Activated CD4-positive, alpha-beta memory T cell treated with anti-CD3 and anti-CD28 coated beads for 36 hours (primary cell): ENCODE measurements at regions not wholly inside any gene's neighbourhood (a gene's known extent, or its start where the extent isn't known, plus 50 kb on each side); places are given as distances from the start of the nearest gene placed in this dataset.

Experiments used
- CTCF ChIA-PET: fragments of 350-600 bp; sonication (Branson Sonifier 250); formaldehyde crosslinking; loops from one replicate; lab custom pipeline; 2021; ENCODE audit warnings: antibody characterized with exemption, inconsistent platforms; lab: Charles Lee
- POLR2A ChIA-PET: fragments of 350-600 bp; sonication (Branson Sonifier 250); formaldehyde crosslinking; loops from one replicate; lab custom pipeline; 2021; ENCODE audit warnings: antibody characterized with exemption; lab: Charles Lee
- DNase-seq: peaks from one replicate; pipeline ENCODE4 v3.0.0-alpha.2; 2020
- H3K27ac Mint-ChIP-seq: one replicate; pipeline ENCODE4 v1.8.0; 2021; ENCODE audit warnings: mixed read lengths
- H3K27me3 Mint-ChIP-seq: one replicate; pipeline ENCODE4 v1.8.0; 2021; ENCODE audit warnings: mixed read lengths
- H3K36me3 Mint-ChIP-seq: one replicate; pipeline ENCODE4 v1.8.0; 2021; ENCODE audit warnings: mixed read lengths
- H3K4me1 Mint-ChIP-seq: one replicate; pipeline ENCODE4 v1.8.0; 2021; ENCODE audit warnings: low read depth, mixed read lengths
- H3K4me3 Mint-ChIP-seq: one replicate; pipeline ENCODE4 v1.8.0; 2021; ENCODE audit warnings: mild to moderate bottlenecking, mixed read lengths
- H3K9me3 Mint-ChIP-seq: one replicate; pipeline ENCODE4 v1.8.0; 2021; ENCODE audit warnings: mixed read lengths
- intact Hi-C: fragments of 100-400 bp; cut with micrococcal nuclease; formaldehyde crosslinking; loops from one replicate; pipeline ENCODE4 v1.15.1; 2023

DNA sequence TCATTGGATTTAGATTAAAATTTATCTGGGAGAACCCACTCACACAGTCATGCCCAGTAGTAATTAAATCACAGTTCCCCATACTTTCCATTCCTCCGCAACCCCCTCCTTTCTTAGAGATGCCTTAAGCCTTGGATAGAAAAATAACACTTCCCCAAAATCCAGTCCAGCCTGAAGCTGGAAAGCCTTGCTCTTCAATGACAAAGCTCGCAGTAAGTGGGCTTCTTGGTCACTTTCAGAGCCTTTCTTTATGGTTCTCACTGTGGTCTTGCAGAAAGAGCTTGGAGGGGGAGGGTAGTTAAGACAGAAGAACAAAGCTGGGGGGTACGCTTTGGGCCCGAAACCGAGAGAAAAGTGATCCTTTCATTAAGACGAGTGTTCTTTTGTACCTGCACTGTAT is 802.1 kb upstream of the POU3F3 start:
- no peak for DNase-seq
- H3K4me1 Mint-ChIP-seq: no peaks in the 10 kb centered on the region
- no peaks in the 10 kb centered on the region for H3K27me3 Mint-ChIP-seq
- H3K27ac Mint-ChIP-seq: no peak overlapping the region
- H3K9me3 Mint-ChIP-seq: peaks cover 8% of the 10 kb centered on the region
- H3K36me3 Mint-ChIP-seq: no peaks in the 10 kb centered on the region
- intact Hi-C loops: no loop called here
- POLR2A ChIA-PET: no interaction called here
- CTCF ChIA-PET: no interaction called here
- H3K4me3 Mint-ChIP-seq: no peak overlapping the region

DNA sequence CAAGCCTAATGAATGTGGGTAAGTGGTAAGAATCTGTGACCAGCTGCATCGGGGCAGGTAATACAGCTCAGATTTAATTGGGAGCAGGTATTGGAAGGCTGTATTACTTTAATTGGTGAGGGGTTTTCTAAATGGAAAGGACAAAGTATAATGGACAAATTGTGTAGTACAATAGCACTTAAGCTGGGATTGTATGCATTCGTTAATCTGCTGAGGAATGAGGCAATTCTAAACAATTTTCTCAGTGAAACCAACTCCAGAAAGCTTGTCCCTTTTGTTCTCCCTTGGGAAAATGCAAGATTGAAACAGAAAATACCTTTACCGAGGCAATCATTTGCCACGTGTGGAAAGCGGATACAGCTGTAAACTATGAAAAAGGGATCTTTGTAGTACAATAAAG is 801.6 kb upstream of the POU3F3 start:
- no peaks in the 10 kb centered on the region for H3K36me3 Mint-ChIP-seq
- H3K4me1 Mint-ChIP-seq: no peaks in the 10 kb centered on the region
- H3K27me3 Mint-ChIP-seq: no peaks in the 10 kb centered on the region
- no peak overlapping the region for H3K27ac Mint-ChIP-seq
- H3K4me3 Mint-ChIP-seq: no peak overlapping the region
- H3K9me3 Mint-ChIP-seq: peaks cover 8% of the 10 kb centered on the region
- ChIA-PET POLR2A (no interaction called here), CTCF (no interaction called here)
- intact Hi-C loops: no loop called here
- no peak for DNase-seq

DNA sequence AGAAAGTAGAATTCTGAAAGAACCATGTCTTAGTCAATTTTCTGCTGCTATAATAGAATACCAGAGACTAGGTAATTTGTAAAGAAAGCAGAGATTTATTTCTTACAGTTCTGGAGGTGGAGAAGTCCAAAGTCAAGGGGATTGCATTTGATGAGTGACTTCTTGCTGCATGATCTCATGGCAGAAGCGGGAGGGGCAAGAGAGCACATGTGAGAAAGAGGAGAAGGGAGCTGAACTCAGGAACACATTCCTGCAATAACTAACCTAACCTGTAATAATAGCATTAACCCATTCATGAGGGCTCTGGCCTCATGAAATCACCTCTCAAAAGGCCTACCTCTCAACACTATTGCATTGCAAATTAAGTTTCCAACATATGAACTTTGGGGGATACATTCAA is 797.5 kb upstream of the POU3F3 start:
- intact Hi-C loops: no loop called here
- Mint-ChIP-seq H3K4me3 (no peak overlapping the region), H3K27ac (no peak overlapping the region)

DNA sequence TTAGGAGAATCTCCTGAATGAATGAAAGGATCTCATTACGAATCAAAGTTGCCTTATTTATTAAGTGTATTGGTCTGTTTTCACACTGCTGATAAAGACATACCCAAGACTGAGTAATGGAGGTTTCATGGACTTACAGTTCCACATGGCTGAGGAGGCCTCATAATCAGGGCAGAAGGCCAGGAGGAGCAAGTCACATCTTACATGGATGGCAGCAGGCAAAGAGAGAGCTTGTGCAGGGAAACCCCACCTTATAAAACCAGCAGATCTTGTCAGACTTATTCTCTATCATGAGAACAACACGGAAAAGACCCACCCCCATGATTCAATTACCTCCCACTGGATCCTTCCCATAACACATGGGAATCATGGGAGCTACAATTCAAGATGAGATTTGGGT is 785.2 kb upstream of the POU3F3 start:
- no peak overlapping the region for H3K4me3 Mint-ChIP-seq
- no peaks in the 10 kb centered on the region for H3K36me3 Mint-ChIP-seq
- DNase-seq: no peak
- H3K27me3 Mint-ChIP-seq: no peaks in the 10 kb centered on the region
- CTCF ChIA-PET: no interaction called here
- no peaks in the 10 kb centered on the region for H3K4me1 Mint-ChIP-seq
- POLR2A ChIA-PET: no interaction called here
- no peak overlapping the region for H3K27ac Mint-ChIP-seq
- peaks cover 10% of the 10 kb centered on the region for H3K9me3 Mint-ChIP-seq
- intact Hi-C loops: no loop called here

More for the DNA sequence above, 797.5 kb upstream of the POU3F3 start:
- no peak for DNase-seq
- peaks cover 15% of the 10 kb centered on the region for H3K9me3 Mint-ChIP-seq
- no peaks in the 10 kb centered on the region for H3K36me3 Mint-ChIP-seq
- POLR2A ChIA-PET: no interaction called here
- H3K27me3 Mint-ChIP-seq: no peaks in the 10 kb centered on the region
- no peaks in the 10 kb centered on the region for H3K4me1 Mint-ChIP-seq
- CTCF ChIA-PET: no interaction called here

DNA sequence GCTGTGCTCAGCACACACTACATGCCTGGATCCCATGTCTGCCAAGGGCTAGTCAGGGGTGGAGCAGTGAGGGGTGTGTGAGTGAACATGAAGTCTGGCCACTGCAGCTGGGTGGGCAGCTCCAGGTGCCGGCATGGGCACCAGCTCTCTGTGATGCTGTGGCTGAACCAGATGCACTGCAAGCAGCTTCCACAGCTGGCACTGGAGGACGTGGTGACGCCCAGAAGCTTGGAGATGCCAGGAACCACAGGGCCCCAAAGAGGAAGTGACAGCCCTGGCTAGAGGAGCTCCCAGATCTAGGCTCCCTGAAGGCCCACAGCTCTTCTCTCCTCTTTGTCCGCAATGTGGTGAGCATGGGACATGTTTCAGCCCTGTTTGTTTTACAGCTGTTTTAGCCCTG is 776.3 kb upstream of the POU3F3 start:
- Mint-ChIP-seq H3K27me3 (no peaks in the 10 kb centered on the region), H3K4me3 (no peak overlapping the region), H3K9me3 (peaks cover 11% of the 10 kb centered on the region), H3K36me3 (no peaks in the 10 kb centered on the region), H3K4me1 (no peaks in the 10 kb centered on the region), H3K27ac (no peak overlapping the region)
- ChIA-PET CTCF (no interaction called here), POLR2A (no interaction called here)
- no peak for DNase-seq
- intact Hi-C loops: no loop called here

DNA sequence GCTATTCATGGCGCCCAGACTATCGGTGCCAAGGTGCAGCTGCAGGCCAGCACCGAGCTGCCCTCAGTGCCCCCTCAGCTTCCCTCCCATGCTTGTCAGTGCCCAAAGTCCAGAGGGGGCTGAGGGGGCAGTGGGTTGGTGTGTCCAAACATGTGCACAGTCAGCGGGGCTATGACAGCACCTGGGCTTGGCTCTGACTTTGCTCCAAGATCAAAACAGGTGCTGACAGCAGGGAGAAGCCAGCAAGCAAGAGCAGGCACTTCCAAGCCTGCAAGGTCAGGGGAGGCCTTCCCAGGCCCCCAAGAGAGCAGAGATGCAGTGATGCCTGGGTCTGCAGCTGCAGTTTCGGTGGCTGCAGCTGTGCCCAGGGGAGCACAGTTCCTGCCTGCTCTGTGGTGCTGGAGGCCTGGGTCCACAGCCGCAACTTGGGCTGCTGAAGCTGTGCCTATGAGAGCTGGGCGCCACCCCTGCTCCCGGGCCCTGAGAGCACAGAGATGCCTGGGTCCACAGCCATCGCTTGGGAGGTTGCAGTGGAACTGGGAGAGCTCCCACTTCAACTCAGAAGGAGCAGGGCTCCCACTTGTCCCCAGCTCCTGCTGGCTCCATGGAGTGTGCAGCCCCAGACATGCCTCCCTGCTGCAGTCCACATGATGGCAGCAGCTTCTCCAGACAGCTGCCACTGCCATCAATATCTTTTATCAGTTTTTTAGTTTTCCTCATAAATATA is 775.3 kb upstream of the POU3F3 start:
- intact Hi-C loops: no loop called here
- H3K9me3 Mint-ChIP-seq: peaks cover 15% of the 10 kb centered on the region
- H3K36me3 Mint-ChIP-seq: no peaks in the 10 kb centered on the region
- no peak for DNase-seq
- H3K4me1 Mint-ChIP-seq: no peaks in the 10 kb centered on the region
- no peak overlapping the region for H3K27ac Mint-ChIP-seq
- POLR2A ChIA-PET: no interaction called here
- no peak overlapping the region for H3K4me3 Mint-ChIP-seq
- no peaks in the 10 kb centered on the region for H3K27me3 Mint-ChIP-seq
- CTCF ChIA-PET: no interaction called here

DNA sequence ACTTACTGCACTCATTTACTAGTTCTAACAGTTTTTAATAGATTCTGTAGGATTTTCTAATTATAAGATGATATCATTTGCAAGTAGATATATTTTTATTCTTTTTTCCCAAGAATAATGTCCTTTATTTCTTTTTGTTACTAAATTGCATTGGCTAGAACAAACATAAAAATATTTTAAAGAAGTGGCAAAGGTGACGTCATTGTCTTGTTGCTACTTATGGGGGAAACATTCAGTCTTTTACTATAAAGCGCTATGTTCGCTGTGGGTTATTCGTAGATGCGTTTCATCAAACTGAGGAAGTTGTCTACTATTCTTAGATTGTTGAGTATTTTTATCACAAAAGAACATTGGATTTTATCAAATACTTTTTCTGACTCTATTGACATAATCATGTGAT is 765.2 kb upstream of the POU3F3 start:
- ChIA-PET POLR2A (no interaction called here), CTCF (no interaction called here)
- H3K36me3 Mint-ChIP-seq: no peaks in the 10 kb centered on the region
- no peak for DNase-seq
- H3K9me3 Mint-ChIP-seq: peaks cover 10% of the 10 kb centered on the region
- H3K27ac Mint-ChIP-seq: no peak overlapping the region
- no peaks in the 10 kb centered on the region for H3K27me3 Mint-ChIP-seq
- H3K4me1 Mint-ChIP-seq: no peaks in the 10 kb centered on the region
- intact Hi-C loops: no loop called here
- H3K4me3 Mint-ChIP-seq: no peak overlapping the region

DNA sequence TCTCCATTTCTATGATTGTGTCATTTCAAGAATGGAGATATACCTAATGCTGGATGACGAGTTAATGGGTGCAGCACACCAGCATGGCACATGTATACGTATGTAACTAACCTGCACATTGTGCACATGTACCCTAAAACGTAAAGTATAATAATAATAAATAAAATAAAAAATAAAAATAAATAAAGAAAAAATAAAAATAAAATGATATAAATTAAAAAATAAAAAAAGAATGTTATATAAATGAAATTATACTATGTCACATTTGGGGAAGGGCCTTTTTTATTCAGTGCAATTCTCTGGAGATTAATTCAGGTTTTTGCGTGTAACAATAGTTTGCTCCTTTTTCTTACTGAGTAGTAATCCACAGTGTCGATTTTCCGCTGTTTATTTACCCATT is 763.5 kb upstream of the POU3F3 start:
- H3K36me3 Mint-ChIP-seq: no peaks in the 10 kb centered on the region
- POLR2A ChIA-PET: no interaction called here
- H3K27ac Mint-ChIP-seq: no peak overlapping the region
- CTCF ChIA-PET: no interaction called here
- intact Hi-C loops: no loop called here
- no peak for DNase-seq
- no peaks in the 10 kb centered on the region for H3K27me3 Mint-ChIP-seq
- peaks cover 5% of the 10 kb centered on the region for H3K9me3 Mint-ChIP-seq
- H3K4me3 Mint-ChIP-seq: no peak overlapping the region
- no peaks in the 10 kb centered on the region for H3K4me1 Mint-ChIP-seq

DNA sequence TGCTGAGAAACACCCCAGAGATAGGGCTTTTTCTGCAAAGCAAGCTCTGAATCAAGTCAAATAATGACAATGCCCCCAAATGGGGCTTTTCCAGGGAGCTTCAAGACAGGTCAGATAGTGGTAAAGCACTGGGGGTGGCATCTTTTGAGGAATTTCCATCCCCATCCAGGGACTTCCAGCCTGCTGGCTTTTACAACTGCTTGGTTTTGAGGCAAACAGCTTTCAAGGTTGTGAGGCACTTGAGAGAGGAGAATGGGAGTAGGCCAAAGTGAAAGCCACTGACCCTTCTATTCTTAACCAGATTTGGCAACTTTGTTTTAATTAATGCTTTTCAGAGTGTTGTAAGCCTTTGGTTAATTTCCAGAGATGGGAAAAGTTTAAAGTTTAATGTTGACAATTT is 762.0 kb upstream of the POU3F3 start:
- Mint-ChIP-seq H3K36me3 (no peaks in the 10 kb centered on the region), H3K27me3 (no peaks in the 10 kb centered on the region), H3K9me3 (peaks cover 5% of the 10 kb centered on the region), H3K4me1 (no peaks in the 10 kb centered on the region), H3K27ac (no peak overlapping the region), H3K4me3 (no peak overlapping the region)
- DNase-seq: no peak
- ChIA-PET POLR2A (no interaction called here), CTCF (no interaction called here)
- intact Hi-C loops: no loop called here

DNA sequence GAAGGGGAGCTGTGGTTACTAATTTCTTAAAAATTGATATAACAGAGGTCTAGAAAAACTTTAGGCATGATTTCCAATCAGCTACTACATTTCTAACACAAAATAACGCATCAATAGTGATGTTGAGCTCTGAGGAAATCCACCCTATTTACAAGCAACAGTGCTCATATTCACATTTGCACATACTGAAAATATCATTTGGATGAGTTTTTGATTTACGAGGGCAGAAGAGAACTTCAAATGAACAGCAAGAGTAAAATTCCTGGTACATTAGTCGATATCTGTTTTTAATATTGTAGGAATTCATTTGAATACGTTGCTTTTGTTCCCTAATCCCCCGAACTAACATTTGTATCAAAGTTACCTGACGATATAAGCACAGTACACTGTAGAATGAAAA is 761.0 kb upstream of the POU3F3 start:
- POLR2A ChIA-PET: no interaction called here
- Mint-ChIP-seq H3K4me1 (no peaks in the 10 kb centered on the region), H3K36me3 (no peaks in the 10 kb centered on the region), H3K4me3 (no peak overlapping the region), H3K27me3 (no peaks in the 10 kb centered on the region), H3K27ac (no peak overlapping the region), H3K9me3 (peaks cover 5% of the 10 kb centered on the region)
- CTCF ChIA-PET: no interaction called here
- intact Hi-C loops: no loop called here
- no peak for DNase-seq

DNA sequence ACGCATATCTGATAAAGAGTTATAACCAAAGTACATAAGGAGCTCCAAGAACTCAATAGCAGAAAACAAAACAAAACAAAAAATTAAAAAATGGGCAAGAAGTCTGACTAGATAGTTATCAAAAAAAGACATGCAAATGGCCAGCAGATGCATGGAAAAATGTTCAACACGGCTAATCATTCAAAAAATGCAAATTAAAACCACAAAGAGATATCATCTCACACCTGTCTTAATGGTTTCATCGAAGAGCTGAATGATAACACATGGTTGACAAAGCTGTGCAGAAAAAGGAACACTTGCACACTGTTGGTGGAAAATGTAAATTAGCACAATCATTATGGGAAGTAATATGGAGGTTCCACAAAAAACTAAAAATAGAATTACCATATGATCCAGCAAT is 751.3 kb upstream of the POU3F3 start:
- no peaks in the 10 kb centered on the region for H3K36me3 Mint-ChIP-seq
- no peak for DNase-seq
- intact Hi-C loops: no loop called here
- peaks cover 10% of the 10 kb centered on the region for H3K9me3 Mint-ChIP-seq
- no peaks in the 10 kb centered on the region for H3K4me1 Mint-ChIP-seq
- H3K4me3 Mint-ChIP-seq: no peak overlapping the region
- H3K27me3 Mint-ChIP-seq: no peaks in the 10 kb centered on the region
- POLR2A ChIA-PET: no interaction called here
- H3K27ac Mint-ChIP-seq: no peak overlapping the region
- CTCF ChIA-PET: no interaction called here

DNA sequence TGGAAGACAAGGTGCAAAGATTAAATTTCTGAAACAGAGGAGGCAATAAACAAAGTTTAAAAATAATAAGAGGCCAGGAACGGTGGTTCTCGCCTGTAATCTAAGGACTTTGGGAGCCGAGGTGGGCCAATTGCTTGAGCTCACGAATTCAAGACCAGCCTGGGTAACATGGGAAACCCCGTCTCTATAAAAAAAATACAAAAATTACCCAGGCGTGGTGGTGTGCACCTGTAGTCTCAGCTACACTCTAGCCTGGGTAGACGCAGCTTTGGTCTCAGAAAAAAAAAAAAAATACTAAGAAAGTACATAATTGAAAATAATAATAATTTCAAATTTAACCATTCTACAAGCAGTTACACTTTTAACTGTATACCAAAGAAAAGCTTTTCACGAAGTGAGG is 744.6 kb upstream of the POU3F3 start:
- no peak for DNase-seq
- Mint-ChIP-seq H3K27me3 (no peaks in the 10 kb centered on the region), H3K27ac (no peak overlapping the region), H3K9me3 (peaks cover 1% of the 10 kb centered on the region), H3K36me3 (no peaks in the 10 kb centered on the region), H3K4me3 (no peak overlapping the region), H3K4me1 (no peaks in the 10 kb centered on the region)
- POLR2A ChIA-PET: no interaction called here
- CTCF ChIA-PET: no interaction called here
- intact Hi-C loops: no loop called here

DNA sequence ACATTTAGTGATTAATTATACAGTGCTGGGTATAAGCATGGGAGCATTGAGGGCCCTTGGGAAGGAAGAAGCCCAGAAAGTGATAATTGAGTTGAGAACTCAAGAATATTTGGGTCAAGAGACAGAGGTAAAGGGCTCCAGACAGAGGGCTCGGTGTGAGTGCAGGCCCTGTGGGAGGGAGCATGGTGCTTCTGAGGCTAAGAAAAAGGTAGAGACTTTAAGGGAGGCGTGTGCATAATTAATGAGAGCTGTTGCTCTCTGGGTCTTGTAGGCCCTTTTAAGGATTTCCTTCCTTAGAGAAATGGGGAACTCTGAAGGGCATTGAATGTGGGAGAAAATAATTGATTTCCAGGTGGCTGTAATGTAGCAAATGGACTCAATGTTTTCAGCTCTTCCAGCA is 735.0 kb upstream of the POU3F3 start:
- DNase-seq: no peak
- intact Hi-C loops: no loop called here
- H3K4me3 Mint-ChIP-seq: no peak overlapping the region
- CTCF ChIA-PET: no interaction called here
- POLR2A ChIA-PET: no interaction called here
- no peaks in the 10 kb centered on the region for H3K27me3 Mint-ChIP-seq
- H3K9me3 Mint-ChIP-seq: no peaks in the 10 kb centered on the region
- H3K4me1 Mint-ChIP-seq: no peaks in the 10 kb centered on the region
- no peaks in the 10 kb centered on the region for H3K36me3 Mint-ChIP-seq
- H3K27ac Mint-ChIP-seq: no peak overlapping the region
